ENCODE measurements at regions not wholly inside any gene's neighbourhood (a gene's known extent, or its start where the extent isn't known, plus 50 kb on each side); places are given as distances from the start of the nearest gene placed in this dataset.
"Not testable (repeated sequence)": the region's sequence is repeated elsewhere in the genome, so short reads cannot be mapped to it uniquely, and the experiment has no call there.

GRCh38 chr5:27241564-27242257, 203.3 kb upstream of the CDH9 start:
- in situ Hi-C loops (cut with HindIII; ENCODE audit: low sequenced_read_pairs) = no loop called here

GRCh38 chr5:27240791-27241190, 202.4 kb upstream of the CDH9 start:
- in situ Hi-C loops (cut with HindIII; ENCODE audit: low sequenced_read_pairs) = no loop called here

DNA sequence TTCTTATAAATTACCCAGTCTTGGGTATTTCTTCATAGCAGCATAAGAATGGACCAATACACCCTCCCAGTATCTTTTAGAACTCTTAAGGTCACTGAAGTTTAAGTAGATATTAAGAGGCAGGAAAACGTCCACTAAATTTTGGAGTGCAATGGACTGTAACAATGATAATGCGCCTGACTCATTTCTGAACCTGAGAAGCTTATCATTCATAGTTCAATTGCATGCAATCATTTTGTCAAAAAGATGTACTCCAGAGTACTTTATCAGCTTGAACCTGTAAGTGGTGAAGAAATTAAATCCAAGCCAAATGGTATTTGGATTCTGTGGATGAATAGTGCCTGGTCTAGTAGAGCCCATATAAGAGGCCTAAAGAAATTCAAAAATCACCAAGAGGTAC, 196.5 kb upstream of the CDH9 start:
- in situ Hi-C loops (cut with HindIII; ENCODE audit: low sequenced_read_pairs) = no loop called here

DNA sequence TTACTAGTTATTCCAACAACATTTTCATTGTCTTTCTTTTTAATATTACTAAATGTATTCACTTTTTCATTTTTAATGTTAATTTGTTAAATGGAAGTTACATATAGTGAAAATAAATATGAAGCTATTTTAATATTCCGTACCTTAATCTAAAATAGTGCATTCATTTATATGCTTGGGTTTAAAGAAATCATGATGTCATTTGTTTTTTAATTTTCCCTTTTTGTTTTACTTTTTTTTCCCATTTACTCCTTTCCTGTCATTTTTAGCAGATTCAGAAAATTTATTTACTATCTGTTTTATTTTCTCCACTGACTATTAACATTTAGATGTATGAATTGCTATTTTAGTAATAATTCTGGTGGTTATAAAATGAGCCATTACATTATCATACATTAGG, 183.0 kb upstream of the CDH9 start:
- in situ Hi-C loops (cut with HindIII; ENCODE audit: low sequenced_read_pairs) = no loop called here

- in situ Hi-C loops (cut with HindIII; ENCODE audit: low sequenced_read_pairs) = no loop called here
These were observed 182.4 kb upstream of the CDH9 start for GRCh38 chr5:27220752-27221151.

- in situ Hi-C loops (cut with HindIII; ENCODE audit: low sequenced_read_pairs) = no loop called here
These were observed 179.6 kb upstream of the CDH9 start for GRCh38 chr5:27217977-27218376.

- in situ Hi-C loops (cut with HindIII; ENCODE audit: low sequenced_read_pairs) = no loop called here
These were observed 179.0 kb upstream of the CDH9 start for GRCh38 chr5:27217155-27217956.

DNA sequence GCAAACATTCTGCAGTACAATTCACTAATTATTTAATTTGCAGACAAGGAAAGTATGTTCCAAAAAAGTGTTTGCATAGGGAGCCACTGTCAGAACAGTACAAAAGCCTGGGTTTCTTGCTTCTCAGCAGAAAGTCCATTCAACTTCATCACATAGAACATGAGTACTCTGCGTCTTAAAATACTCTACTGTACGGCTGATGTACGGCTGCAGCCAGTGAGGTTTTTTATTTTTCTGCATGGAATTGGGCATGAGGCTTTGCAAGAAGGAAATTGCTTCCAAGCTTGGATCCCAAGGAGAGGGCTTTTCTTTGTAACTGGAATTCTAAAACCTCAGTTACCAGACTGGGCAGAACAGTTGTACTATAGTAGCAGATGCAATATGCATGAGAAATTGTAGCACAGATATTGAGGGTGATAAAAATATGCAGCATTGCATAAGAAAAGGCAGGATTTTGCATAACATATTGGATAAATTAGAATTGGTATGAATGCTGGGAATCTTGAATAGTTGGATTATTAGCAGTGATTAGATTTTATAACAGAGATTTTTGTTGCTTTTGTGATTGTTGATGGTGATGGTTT, 178.1 kb upstream of the CDH9 start:
- in situ Hi-C loops (cut with HindIII; ENCODE audit: low sequenced_read_pairs) = no loop called here

DNA sequence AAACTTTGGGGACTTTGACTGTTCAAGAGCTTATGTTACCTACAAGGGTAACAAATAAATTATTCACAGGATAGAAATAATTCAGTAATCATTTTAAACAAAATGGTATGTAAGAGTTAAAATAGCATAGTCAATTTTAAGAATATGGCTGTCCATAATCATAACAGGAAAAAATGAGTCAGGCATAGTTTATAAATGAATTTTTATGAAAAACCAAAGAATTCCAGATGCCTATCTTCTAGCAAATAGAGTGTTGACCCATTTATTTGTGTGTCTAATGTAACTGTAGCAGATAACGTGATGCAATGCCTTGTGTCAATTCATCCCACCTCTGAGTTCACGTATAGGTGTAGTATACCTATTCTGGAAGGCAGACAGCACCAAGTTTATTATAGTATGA, 169.7 kb upstream of the CDH9 start:
- in situ Hi-C loops (cut with HindIII; ENCODE audit: low sequenced_read_pairs) = no loop called here

GRCh38 chr5:27191786-27192510, 153.6 kb upstream of the CDH9 start:
- in situ Hi-C loops (cut with HindIII; ENCODE audit: low sequenced_read_pairs) = no loop called here

- in situ Hi-C loops (cut with HindIII; ENCODE audit: low sequenced_read_pairs) = no loop called here
These were observed 134.3 kb upstream of the CDH9 start for GRCh38 chr5:27172693-27173092.

DNA sequence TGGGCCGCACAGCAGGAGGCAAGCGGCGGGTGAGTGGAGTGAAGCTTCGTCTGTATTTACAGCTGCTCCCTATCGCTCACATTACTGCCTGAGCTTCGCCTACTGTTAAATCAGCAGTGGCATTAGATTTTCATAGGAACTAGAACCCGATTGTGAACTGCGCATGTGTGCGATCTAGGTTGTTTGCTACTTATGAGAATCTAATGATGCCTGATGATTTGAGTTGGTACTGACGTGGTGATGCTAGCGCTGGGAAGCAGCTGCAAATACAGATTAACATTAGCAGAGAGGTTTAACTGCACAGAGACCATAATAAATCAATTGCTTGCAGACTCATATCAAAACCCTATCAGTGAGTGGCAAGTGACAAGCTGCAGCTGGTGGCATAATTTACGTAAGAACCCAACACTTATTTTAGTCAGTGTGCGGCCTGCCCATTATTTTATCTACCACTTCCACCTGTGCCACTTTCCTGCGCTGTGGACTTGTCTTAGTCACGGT, 133.4 kb upstream of the CDH9 start:
- in situ Hi-C loops (cut with HindIII; ENCODE audit: low sequenced_read_pairs) = no loop called here

DNA sequence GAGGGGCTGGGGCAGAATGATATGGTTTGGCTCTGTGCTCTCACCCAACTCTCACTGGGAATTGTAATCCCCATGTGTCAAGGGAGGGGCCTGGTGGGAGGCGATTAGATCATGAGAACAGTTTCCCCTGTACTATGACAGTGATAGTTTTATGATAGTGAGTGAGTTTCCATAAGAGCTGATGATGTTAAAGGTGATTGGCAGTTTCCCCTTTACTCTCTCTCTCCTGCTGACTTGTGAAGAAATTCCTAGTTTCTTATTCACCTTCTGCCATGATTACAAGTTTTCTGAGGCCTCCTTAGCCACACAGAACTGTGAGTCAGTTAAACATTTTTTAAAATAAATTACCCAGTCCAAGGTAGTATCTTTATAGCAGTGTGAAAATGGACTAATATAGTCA, 120.4 kb upstream of the CDH9 start:
- in situ Hi-C loops (cut with HindIII; ENCODE audit: low sequenced_read_pairs) = no loop called here

DNA sequence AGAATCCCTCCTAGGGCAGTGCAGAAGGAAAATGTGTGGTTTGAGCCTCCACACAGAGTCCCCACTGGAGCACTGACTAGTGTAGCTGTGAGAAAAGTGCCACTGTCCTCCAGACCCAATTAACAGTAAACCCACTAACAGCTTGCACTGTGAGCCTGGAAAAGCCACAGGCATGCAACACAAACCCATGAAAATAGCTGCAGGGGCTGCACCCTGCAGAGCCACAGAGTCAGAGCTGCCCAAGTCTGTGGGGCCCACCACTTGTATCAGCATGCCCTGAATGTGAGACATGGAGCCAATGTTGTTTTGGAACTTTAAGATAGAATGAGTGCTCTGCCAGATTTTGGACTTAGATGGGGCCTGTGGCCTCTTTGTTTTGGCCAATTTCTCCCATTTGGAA, 119.8 kb upstream of the CDH9 start:
- in situ Hi-C loops (cut with HindIII; ENCODE audit: low sequenced_read_pairs) = no loop called here

DNA sequence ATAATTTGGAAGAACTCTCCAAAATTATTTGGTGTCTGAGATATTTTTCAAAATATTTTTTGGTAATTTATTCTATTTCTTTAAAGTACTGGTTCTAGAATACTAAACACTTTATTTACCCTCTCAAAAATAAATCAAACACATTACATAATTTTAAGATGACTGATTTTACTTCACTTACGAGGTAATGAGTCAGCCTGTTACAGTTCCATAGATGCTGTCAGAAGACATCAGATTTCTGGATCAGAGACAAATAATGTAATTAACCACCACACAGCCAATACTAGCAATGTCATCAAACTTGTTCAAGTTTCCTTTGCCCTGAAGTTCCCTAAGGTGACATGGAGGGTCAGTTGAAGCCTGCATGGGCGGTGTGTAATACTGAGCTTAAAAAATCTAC, 106.1 kb upstream of the CDH9 start:
- in situ Hi-C loops (cut with HindIII; ENCODE audit: low sequenced_read_pairs) = no loop called here

DNA sequence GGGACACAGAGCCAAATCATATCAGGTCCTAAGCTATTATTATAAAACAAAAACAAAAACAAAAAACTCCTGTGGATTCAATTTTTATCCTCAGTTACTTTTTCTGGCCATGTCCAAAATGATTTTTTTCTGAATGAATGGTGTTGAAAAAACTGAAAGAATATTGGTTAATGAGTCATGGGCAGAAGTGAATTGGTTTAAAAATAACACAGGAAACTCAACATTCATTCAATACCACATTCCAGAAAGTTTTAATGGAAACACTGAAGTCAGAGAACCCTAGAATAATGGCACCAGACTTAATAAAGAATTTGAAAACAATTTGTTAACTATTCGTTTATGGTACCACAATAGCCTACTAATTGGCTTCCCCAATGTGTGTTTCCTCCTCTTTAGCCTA, 102.4 kb upstream of the CDH9 start:
- in situ Hi-C loops (cut with HindIII; ENCODE audit: low sequenced_read_pairs) = no loop called here

- in situ Hi-C loops (cut with HindIII; ENCODE audit: low sequenced_read_pairs) = no loop called here
These were observed 92.2 kb upstream of the CDH9 start for GRCh38 chr5:27130587-27130986.

- in situ Hi-C loops (cut with HindIII; ENCODE audit: low sequenced_read_pairs) = no loop called here
These were observed 91.5 kb upstream of the CDH9 start for GRCh38 chr5:27129926-27130325.

- in situ Hi-C loops (cut with HindIII; ENCODE audit: low sequenced_read_pairs) = no loop called here
These were observed 87.5 kb upstream of the CDH9 start for GRCh38 chr5:27125856-27126255.

GRCh38 chr5:27124590-27124989, 86.2 kb upstream of the CDH9 start:
- in situ Hi-C loops (cut with HindIII; ENCODE audit: low sequenced_read_pairs) = no loop called here

GRCh38 chr5:27119736-27120321, 81.4 kb upstream of the CDH9 start:
- in situ Hi-C loops (cut with HindIII; ENCODE audit: low sequenced_read_pairs) = not testable (repeated sequence)
